ENCODE measurements at regions not wholly inside any gene's neighbourhood (a gene's known extent, or its start where the extent isn't known, plus 50 kb on each side); places are given as distances from the start of the nearest gene placed in this dataset.

GRCh38 chr3:31284776-31285175 is 247.9 kb upstream of the STT3B start:
- Histone ChIP-seq H3K27ac (ENCODE audit: insufficient read depth, low read length) (no peak overlapping the region), H4K91ac (ENCODE audit: insufficient read depth, low read depth, low read length) (no peak overlapping the region), H2BK15ac (ENCODE audit: low read depth, low read length) (no peak overlapping the region), H3K56ac (ENCODE audit: extremely low read depth, insufficient read depth, low read length) (no peak overlapping the region), H3K23ac (ENCODE audit: low read depth, low read length) (no peak overlapping the region), H3K36me3 (ENCODE audit: control insufficient read depth, insufficient read depth, low read length) (no peaks in the 10 kb centered on the region), H4K8ac (ENCODE audit: low read depth in 2 of 2, low read length in 2 of 2) (no peak overlapping the region), H3K9me3 (ENCODE audit: control insufficient read depth, insufficient read depth, low read length) (no peaks in the 10 kb centered on the region), H3K4me2 (ENCODE audit: low read depth, low read length) (no peak overlapping the region), H3K14ac (replicated peaks; ENCODE audit: low read depth, low read length) (no peak overlapping the region), H2AK9ac (replicated peaks; ENCODE audit: low read depth, low read length, poor library complexity) (no peak overlapping the region), H4K5ac (ENCODE audit: low read depth, low read length) (no peak overlapping the region), H2BK5ac (ENCODE audit: low read depth, low read length, poor library complexity, severe bottlenecking) (no peak overlapping the region), H3K9me1 (ENCODE audit: insufficient read depth, low read length) (no peaks in the 10 kb centered on the region), H2BK120ac (ENCODE audit: low read depth, low read length) (no peak overlapping the region), H3K4me3 (ENCODE audit: insufficient read depth, low read depth, low read length) (no peak overlapping the region), H2BK20ac (ENCODE audit: low read depth, low read length) (no peak overlapping the region), H3K4ac (ENCODE audit: low read depth, low read length) (no peak overlapping the region), H2AK5ac (ENCODE audit: low read depth, low read length) (no peak overlapping the region), H3K27me3 (ENCODE audit: control insufficient read depth, insufficient read depth, low read length) (peaks cover 1% of the 10 kb centered on the region; the same call in 1 of the 2 replicates), H4K20me1 (ENCODE audit: insufficient read depth, low read length) (no peaks in the 10 kb centered on the region), H3K79me1 (ENCODE audit: low read depth in 1 of 2, low read length in 2 of 2) (no peaks in the 10 kb centered on the region), H3K9ac (ENCODE audit: low read depth, low read length) (no peak overlapping the region), H2AFZ (replicated peaks; ENCODE audit: low read length, poor library complexity) (no peak overlapping the region), H3K4me1 (ENCODE audit: control insufficient read depth, insufficient read depth, low read length) (no peaks in the 10 kb centered on the region), H3K18ac (ENCODE audit: low read depth, low read length) (no peak overlapping the region)
- ChIA-PET POLR2A (ENCODE audit: unreplicated experiment) (interaction anchor here (0.6 kb wide), 1 partner anchor 20 kb away, joined by 9 read pairs; no protein-coding TSS in a partner anchor), CTCF (no interaction called here)
- intact Hi-C loops (cut with micrococcal nuclease) (no loop called here), in situ Hi-C loops (cut with MboI; ENCODE audit: low sequenced_read_pairs) (no loop called here), dilution Hi-C loops (cut with HindIII; ENCODE audit: low sequenced_read_pairs, unreplicated experiment) (no loop called here)
- no CpG with 5 or more reads among the region's 1 CpG for WGBS, 2 experiments (ENCODE audit: extremely low coverage in 2 of 2, insufficient read length in 1 of 2)
- ATAC-seq (ENCODE audit: low read depth) (no peak), DNase-seq (no peak)
- TF ChIP-seq NFE2L2 (IDR thresholded peaks at IDR 0.05; ENCODE audit: low read depth, low read length) (no peak), CTCF (conservative IDR thresholded peaks at IDR 0.05; ENCODE audit: low read depth, low read length) (no peak), USF2 (IDR thresholded peaks at IDR 0.05; ENCODE audit: low read depth, low read length) (no peak), ELK1 (IDR thresholded peaks at IDR 0.05; ENCODE audit: borderline replicate concordance, low read depth, low read length) (no peak), RAD21 (IDR thresholded peaks at IDR 0.05; ENCODE audit: low read length) (no peak), RFX5 (IDR thresholded peaks at IDR 0.05; ENCODE audit: low read depth, low read length) (no peak)
- no TSS peak for BruUV-seq (replicated peaks)

Data from IMR-90 (cell line).